ENCODE measurements at regions not wholly inside any gene's neighbourhood (a gene's known extent, or its start where the extent isn't known, plus 50 kb on each side); places are given as distances from the start of the nearest gene placed in this dataset.

DNA sequence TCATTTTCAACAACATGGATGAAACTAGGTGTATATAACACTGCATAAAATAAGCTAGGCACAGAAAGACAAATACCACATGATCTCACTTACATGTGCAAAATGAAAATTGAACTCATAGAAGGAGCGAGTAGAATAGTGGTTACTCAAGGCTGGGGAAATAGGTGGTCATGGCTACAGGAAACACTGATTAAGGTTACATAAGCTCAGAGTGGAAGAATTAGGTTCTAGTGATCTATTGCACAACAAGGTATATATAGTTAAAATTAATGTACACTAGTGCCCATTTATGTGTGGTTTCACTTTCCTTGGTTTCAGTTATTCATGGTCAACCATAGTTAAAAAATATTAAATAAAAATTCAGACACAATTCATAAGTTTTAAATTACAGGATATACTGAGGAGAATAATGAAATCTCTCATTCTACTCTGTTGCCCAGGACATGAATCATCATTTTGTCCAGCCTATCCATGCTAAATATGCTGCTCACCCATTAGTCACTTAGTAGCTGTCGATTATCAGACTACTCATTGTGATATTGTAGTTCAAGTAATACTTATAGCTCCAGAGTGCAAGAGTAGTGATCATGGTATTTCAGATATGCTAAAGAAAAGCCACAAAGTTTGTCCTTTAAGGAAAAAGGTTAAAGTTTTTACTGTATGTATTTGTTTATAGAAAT is 1530.9 kb upstream of the LRRTM1 start:
- Histone ChIP-seq H3K9me3 (peaks cover 2 to 27% of the 10 kb centered on the region in 2 donors), H3K4me3 (no peak overlapping the region), H3K27me3 (no peaks in the 10 kb centered on the region), H3K27ac (no peak overlapping the region), H3K36me3 (no peaks in the 10 kb centered on the region), H3K4me1 (no peaks in the 10 kb centered on the region)
- TF ChIP-seq POLR2A (IDR thresholded peaks at IDR 0.05), result no peak
- no peak for DNase-seq (ENCODE audit: low spot score in 2 of 2)
- intact Hi-C loops (cut with DNase I; ENCODE audit: low total_unique reads), result loop anchor here (5.0 kb wide), 1 partner anchor 193 kb away; no protein-coding TSS in a partner anchor

DNA sequence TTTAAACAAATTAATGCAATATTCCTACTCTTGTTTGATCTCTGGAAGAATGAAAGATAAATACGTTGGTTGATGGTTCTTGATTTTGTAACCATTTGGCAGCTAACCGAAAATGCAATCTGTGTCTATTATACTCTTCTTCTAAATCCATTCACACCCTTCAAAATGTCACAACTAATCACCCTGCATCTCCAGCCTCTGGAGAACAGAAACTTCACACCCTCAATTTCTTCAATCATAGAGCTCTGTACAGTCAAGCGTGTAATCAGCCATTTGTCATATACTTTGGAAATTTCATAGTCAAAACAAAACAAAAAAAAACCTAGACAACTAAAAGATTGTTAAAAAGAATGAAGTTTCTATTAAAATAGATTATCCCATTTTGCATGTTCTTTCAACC is 1482.3 kb upstream of the LRRTM1 start:
- no peak for TF ChIP-seq POLR2AphosphoS5 (IDR thresholded peaks at IDR 0.05)
- no peak for TF ChIP-seq POLR2A (IDR thresholded peaks at IDR 0.05)
- TF ChIP-seq, protein P1, sequence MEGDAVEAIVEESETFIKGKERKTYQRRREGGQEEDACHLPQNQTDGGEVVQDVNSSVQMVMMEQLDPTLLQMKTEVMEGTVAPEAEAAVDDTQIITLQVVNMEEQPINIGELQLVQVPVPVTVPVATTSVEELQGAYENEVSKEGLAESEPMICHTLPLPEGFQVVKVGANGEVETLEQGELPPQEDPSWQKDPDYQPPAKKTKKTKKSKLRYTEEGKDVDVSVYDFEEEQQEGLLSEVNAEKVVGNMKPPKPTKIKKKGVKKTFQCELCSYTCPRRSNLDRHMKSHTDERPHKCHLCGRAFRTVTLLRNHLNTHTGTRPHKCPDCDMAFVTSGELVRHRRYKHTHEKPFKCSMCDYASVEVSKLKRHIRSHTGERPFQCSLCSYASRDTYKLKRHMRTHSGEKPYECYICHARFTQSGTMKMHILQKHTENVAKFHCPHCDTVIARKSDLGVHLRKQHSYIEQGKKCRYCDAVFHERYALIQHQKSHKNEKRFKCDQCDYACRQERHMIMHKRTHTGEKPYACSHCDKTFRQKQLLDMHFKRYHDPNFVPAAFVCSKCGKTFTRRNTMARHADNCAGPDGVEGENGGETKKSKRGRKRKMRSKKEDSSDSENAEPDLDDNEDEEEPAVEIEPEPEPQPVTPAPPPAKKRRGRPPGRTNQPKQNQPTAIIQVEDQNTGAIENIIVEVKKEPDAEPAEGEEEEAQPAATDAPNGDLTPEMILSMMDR (IDR thresholded peaks at IDR 0.05), result no peak
- Histone ChIP-seq H3K27me3 (no peaks in the 10 kb centered on the region), H3K36me3 (no peaks in the 10 kb centered on the region), H3K4me1 (no peaks in the 10 kb centered on the region), H3K4me3 (no peak overlapping the region), H3K9me3 (no peaks in the 10 kb centered on the region), H3K27ac (no peak overlapping the region)
- intact Hi-C loops (cut with DNase I; ENCODE audit: low total_unique reads), result no loop called here
- no peak for DNase-seq (ENCODE audit: low spot score in 2 of 2)

DNA sequence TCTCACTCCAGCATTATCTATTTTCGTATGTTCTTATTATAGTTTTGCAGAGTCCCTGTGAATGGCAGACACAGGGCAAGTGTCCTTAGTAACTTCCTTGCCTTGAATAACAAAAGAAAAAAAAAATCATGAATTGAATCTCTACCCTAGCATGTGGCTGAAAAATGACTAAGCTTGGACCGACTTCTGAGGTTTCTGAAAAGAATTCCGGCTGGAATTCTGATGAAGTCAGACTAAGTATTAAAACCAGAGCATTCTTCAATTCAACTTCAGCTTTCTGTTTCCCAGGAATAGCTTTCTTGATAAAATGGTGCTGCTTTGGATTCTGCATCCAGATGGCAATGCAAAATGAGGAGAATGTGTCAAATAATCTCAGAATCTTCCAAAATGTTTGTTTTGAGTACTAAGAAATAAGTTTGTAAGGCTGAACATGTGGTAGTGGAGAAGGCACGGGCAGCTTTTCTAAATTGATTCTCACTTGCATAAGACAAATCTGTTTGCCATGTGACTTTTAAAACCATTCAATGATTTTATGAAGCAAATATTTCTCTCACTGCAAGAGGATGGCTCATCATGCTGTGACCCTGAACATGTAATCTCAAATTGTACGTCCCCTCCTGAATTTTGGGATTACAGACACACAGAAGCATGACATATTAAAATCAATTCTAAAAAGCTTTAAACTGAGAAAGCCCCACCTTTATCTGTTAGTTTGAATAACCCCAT is 1462.8 kb upstream of the LRRTM1 start:
- no peak for TF ChIP-seq POLR2A (IDR thresholded peaks at IDR 0.05)
- no peak for TF ChIP-seq POLR2AphosphoS5 (IDR thresholded peaks at IDR 0.05)
- TF ChIP-seq, protein P1 (IDR thresholded peaks at IDR 0.05), result no peak
- Histone ChIP-seq H3K4me1 (no peaks in the 10 kb centered on the region), H3K9me3 (no peaks in the 10 kb centered on the region), H3K27ac (no peak overlapping the region), H3K4me3 (no peak overlapping the region), H3K36me3 (no peaks in the 10 kb centered on the region), H3K27me3 (no peaks in the 10 kb centered on the region)
- DNase-seq (ENCODE audit: low spot score in 2 of 2), result no peak
- intact Hi-C loops (cut with DNase I; ENCODE audit: low total_unique reads), result no loop called here

DNA sequence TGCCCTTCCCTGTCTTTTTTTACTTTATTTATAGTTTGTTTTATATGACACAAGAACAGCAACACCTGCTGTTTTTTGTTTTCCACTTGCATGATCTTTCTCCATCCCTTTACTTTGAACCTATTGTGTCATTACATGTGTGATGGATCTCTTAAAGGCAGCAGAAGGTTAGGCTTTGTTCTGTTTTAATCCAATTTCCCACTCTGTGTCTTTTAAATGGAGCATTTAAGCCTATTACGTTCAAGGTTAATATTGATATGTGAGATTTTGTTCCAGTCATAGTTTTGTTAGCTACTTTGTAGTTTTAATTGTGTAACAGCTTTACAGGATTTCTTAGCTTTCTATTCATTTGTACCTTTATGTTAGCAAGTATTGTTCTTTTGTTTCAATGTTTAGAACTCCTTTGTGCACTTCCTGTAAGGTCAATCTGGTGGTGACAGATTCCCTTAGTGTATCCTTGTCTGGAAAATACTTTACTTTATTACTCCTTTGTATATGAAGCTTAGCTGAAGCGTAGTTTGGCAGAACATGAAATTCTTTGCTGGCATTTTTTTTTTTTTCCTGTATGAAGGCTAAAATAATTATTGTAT is 1443.0 kb upstream of the LRRTM1 start:
- Histone ChIP-seq H3K27me3 (no peaks in the 10 kb centered on the region), H3K4me3 (no peak overlapping the region), H3K27ac (no peak overlapping the region), H3K4me1 (no peaks in the 10 kb centered on the region), H3K9me3 (peaks cover 1 to 3% of the 10 kb centered on the region in 2 donors), H3K36me3 (no peaks in the 10 kb centered on the region)
- TF ChIP-seq, protein P1 (IDR thresholded peaks at IDR 0.05), result no peak
- TF ChIP-seq POLR2AphosphoS5 (IDR thresholded peaks at IDR 0.05) (no peak), POLR2A (IDR thresholded peaks at IDR 0.05) (no peak)
- DNase-seq (ENCODE audit: low spot score in 2 of 2), result no peak
- intact Hi-C loops (cut with DNase I; ENCODE audit: low total_unique reads), result no loop called here

DNA sequence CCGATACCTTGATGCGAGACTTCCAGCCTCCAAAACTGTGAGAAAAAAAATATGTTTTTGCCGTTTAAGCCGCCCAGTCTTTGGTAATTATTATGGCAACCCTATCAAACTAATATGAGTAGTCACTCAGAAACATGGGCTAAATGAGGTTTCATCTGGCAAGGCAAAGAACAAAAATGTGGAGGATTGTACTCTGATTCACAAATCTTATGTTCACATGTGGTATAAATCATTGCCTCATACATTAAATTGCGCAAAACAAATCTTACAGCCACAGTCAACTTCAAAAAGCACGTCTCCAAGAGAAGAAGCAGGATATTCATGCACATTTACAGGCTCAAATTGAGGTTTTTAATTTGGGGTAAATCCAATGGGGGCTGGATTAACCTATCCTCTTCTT is 1435.4 kb upstream of the LRRTM1 start:
- Histone ChIP-seq H3K4me3 (no peak overlapping the region), H3K4me1 (no peaks in the 10 kb centered on the region), H3K27me3 (no peaks in the 10 kb centered on the region), H3K27ac (no peak overlapping the region), H3K36me3 (no peaks in the 10 kb centered on the region), H3K9me3 (no peaks in the 10 kb centered on the region)
- no peak for DNase-seq (ENCODE audit: low spot score in 2 of 2)
- TF ChIP-seq POLR2AphosphoS5 (IDR thresholded peaks at IDR 0.05) (no peak), POLR2A (IDR thresholded peaks at IDR 0.05) (no peak)
- TF ChIP-seq, protein P1 (IDR thresholded peaks at IDR 0.05), result no peak
- intact Hi-C loops (cut with DNase I; ENCODE audit: low total_unique reads), result no loop called here

Data from breast epithelium (tissue), 4 donors.